ENCODE measurements at regions not wholly inside any gene's neighbourhood (a gene's known extent, or its start where the extent isn't known, plus 50 kb on each side); places are given as distances from the start of the nearest gene placed in this dataset.

DNA sequence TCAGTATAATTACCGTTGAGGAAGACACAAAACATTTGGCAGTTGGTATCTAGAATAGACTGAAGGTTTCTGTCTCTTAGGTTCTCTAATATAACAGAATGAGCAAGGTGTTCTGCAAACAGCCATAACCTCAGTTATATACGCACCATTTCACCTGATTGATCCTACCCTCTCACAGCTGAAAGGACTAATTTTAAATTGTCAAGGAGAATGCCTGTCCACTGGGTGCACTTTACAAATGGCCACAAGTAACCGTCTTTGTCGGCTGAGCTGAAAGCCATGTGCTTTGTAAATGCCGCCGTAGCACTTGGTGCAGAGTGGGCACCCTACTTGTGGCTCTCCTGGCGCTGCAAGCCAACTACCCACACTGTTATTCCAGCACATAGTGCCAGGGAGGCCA lies 466.3 kb downstream of the AACS start:
- H3K4me1 ChIP-seq, result no peaks in the 10 kb centered on the region
- TF ChIP-seq, protein P1, sequence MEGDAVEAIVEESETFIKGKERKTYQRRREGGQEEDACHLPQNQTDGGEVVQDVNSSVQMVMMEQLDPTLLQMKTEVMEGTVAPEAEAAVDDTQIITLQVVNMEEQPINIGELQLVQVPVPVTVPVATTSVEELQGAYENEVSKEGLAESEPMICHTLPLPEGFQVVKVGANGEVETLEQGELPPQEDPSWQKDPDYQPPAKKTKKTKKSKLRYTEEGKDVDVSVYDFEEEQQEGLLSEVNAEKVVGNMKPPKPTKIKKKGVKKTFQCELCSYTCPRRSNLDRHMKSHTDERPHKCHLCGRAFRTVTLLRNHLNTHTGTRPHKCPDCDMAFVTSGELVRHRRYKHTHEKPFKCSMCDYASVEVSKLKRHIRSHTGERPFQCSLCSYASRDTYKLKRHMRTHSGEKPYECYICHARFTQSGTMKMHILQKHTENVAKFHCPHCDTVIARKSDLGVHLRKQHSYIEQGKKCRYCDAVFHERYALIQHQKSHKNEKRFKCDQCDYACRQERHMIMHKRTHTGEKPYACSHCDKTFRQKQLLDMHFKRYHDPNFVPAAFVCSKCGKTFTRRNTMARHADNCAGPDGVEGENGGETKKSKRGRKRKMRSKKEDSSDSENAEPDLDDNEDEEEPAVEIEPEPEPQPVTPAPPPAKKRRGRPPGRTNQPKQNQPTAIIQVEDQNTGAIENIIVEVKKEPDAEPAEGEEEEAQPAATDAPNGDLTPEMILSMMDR (IDR thresholded peaks at IDR 0.05), result no peak
- no peak for TF ChIP-seq POLR2A (IDR thresholded peaks at IDR 0.05)
- no peak overlapping the region for H3K4me3 ChIP-seq
- H3K9me3 ChIP-seq, result no peaks in the 10 kb centered on the region
- no peak for DNase-seq
- ATAC-seq, result no peak
- intact Hi-C loops (cut with DNase I), result loop anchor here in 7 of 10 donors (5.0 to 10.0 kb wide), 6 partner anchors 1083 to 1343 kb away; no protein-coding TSS in a partner anchor
- peaks cover 0 to 37% (median 4%) of the 10 kb centered on the region in 9 donors for H3K27me3 ChIP-seq
- WGBS, 4 donors, result 80 to 88% (median 82%) methylated on average over 7 of the region's 7 CpGs
- no peaks in the 10 kb centered on the region for H3K36me3 ChIP-seq
- H3K27ac ChIP-seq, result no peak overlapping the region

DNA sequence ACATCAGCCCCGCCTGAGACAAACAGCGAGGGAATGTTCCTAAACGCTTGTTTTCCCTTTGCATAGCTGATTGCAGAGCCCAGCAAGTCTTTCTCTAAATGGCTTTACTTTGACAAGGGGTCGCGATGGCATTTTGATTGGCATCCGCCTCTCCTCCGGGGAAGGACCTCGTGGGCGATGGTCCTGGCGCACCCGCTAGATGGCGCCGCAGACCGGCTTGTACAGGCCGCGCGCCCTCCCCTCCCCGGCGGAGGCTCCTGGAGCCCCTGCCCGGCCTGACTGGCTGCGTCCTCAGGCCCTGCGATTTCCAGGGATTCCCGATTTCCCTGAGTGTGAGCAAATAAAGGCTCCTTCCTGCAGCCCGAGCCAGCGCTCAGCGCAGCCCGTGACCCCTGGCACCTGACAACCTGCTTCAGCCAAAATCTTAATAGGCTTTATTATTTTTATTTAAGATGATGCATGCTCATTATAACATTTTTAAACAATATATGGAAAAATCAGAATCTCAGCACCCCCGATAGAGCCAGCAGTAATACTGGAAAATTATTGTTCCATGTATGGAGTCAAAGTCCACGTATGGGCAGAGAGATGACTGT lies 468.3 kb downstream of the AACS start:
- intact Hi-C loops (cut with DNase I), result loop anchor here in 7 of 10 donors (5.0 to 10.0 kb wide), 6 partner anchors 1081 to 1341 kb away; no protein-coding TSS in a partner anchor
- H3K27me3 ChIP-seq, result peaks cover 0 to 37% (median 4%) of the 10 kb centered on the region in 9 donors
- H3K9me3 ChIP-seq, result no peaks in the 10 kb centered on the region
- H3K4me1 ChIP-seq, result no peaks in the 10 kb centered on the region
- peak in 1 of 5 donors; percentile 25 for DNase-seq
- WGBS, 4 donors, result 8 to 13% (median 9%) methylated on average over 16 to 29 of the region's 29 CpGs
- peak in 3 of 4 donors; percentile 56 to 69 (median 68) for ATAC-seq
- no peak overlapping the region for H3K4me3 ChIP-seq
- TF ChIP-seq, protein P1 (IDR thresholded peaks at IDR 0.05), result peak; percentile 33 to 71 (median 64)
- no peak for TF ChIP-seq POLR2A (IDR thresholded peaks at IDR 0.05)
- H3K36me3 ChIP-seq, result no peaks in the 10 kb centered on the region
- no peak overlapping the region for H3K27ac ChIP-seq

DNA sequence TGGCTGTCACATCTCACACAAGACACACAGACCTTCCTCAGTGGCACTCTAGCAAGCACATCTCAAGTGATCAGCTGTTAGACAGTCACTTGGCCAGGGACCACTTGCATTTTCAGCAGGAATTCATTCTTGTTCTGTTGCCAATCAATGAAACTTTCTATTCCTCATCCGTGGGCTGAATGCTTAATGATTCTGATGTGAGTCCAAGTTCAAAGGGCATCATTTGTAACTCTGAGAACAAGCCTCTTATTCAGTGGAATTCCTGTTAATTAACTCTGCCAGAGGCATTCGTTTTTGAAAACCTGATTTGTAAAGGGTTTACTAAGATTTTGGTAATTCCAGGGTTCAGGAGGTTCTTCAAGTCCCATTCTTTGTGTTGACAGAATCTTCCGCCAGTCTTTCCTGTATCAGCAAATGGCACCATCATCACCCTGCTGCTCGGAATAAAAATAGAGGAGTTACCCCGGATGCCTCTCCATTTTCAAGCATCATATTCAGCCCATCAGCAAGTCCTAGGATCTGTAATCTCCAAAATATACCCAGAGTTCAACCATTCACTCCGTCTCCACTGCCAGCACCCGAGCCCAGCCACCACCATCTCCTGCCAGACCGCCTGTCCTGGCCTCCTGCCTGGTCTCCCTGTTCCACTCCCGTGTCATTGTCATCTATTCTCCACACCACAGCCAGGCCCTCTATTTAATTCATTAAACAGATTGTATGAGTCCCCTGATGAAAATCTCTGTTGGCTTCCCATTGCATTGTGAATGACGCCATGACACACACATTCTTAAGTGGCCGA lies 473.4 kb downstream of the AACS start:
- Histone ChIP-seq H3K4me1 (no peaks in the 10 kb centered on the region), H3K4me3 (no peak overlapping the region), H3K27ac (no peak overlapping the region), H3K27me3 (peaks cover 0 to 7% (median under 1%) of the 10 kb centered on the region in 9 donors), H3K36me3 (no peaks in the 10 kb centered on the region), H3K9me3 (no peaks in the 10 kb centered on the region)
- WGBS, 4 donors, result 65 to 71% (median 69%) methylated on average over 11 of the region's 11 CpGs
- DNase-seq, result no peak
- TF ChIP-seq, protein P1 (IDR thresholded peaks at IDR 0.05), result no peak
- no peak for TF ChIP-seq POLR2A (IDR thresholded peaks at IDR 0.05)
- no peak for ATAC-seq
- intact Hi-C loops (cut with DNase I), result loop anchor here in 8 of 10 donors (5.0 to 10.0 kb wide), 4 partner anchors 1076 to 1336 kb away; no protein-coding TSS in a partner anchor

DNA sequence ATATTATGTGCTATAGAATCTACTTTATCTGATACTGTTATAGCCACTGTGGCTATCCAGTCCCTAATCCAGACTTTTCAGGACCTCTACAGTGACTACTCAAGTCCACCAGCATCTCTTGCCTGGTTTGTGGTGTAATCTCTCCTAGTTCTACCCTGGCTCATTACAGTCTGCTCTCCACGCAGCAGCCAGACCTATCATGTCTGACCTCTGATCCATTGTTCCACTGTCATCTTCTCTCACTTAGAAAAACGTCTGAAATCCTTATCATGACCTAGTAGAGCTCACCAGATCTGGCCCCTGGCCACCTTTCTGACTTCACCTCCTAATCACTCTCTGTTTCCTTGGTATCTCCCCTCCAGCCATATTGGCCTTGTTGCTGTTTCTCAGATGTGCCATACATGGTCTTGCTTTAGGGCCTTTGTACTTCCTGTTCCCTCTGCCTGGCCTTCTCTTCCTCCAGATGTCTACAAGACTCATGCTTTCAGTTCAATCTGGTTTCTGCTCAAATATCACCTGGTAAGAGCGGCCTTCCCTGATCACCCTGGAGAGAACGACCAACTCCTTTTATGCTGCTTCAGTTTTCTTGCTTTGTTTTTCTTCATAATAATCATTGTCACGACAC lies 475.5 kb downstream of the AACS start:
- ATAC-seq, result no peak
- intact Hi-C loops (cut with DNase I), result no loop called here
- DNase-seq, result no peak
- Histone ChIP-seq H3K4me3 (no peak overlapping the region), H3K27me3 (peaks cover 0 to 3% (median 0%) of the 10 kb centered on the region in 9 donors), H3K9me3 (no peaks in the 10 kb centered on the region), H3K36me3 (no peaks in the 10 kb centered on the region), H3K27ac (no peak overlapping the region), H3K4me1 (no peaks in the 10 kb centered on the region)
- TF ChIP-seq, protein P1 (IDR thresholded peaks at IDR 0.05), result no peak
- no peak for TF ChIP-seq POLR2A (IDR thresholded peaks at IDR 0.05)
- 57 to 60% (median 58%) methylated on average over 5 of the region's 5 CpGs for WGBS, 4 donors

Data from heart left ventricle (tissue), 16 donors.